WTC11 (cell line): ENCODE measurements at regions not wholly inside any gene's neighbourhood (a gene's known extent, or its start where the extent isn't known, plus 50 kb on each side); places are given as distances from the start of the nearest gene placed in this dataset.

ENCODE experiments used
- ATAC-seq: fragments of 200-7000 bp; cut with Tn5 transposase; 2 replicates; pipeline ENCODE4 v1.10.0; 2021; ENCODE audit warnings: mild to moderate bottlenecking, moderate library complexity
- CTCF ChIA-PET: fragments of 300-600 bp; sonication (Branson Sonifier 250); formaldehyde crosslinking; loops from one replicate; lab custom pipeline; 2021; ENCODE audit warnings: antibody characterized with exemption; lab: Charles Lee
- POLR2A ChIA-PET: fragments of 350-600 bp; sonication (Branson Sonifier 250); formaldehyde crosslinking; loops from one replicate; lab custom pipeline; 2021; ENCODE audit warnings: antibody characterized with exemption; lab: Charles Lee
- DNase-seq: peaks from one replicate; pipeline ENCODE4 v3.0.0; 2021; ENCODE audit warnings: low spot score
- H3K27ac Mint-ChIP-seq: 2 replicates; pipeline ENCODE4 v1.8.0; 2021; ENCODE audit warnings: mixed read lengths
- H3K27me3 Mint-ChIP-seq: 2 replicates; pipeline ENCODE4 v1.8.0; 2021; ENCODE audit warnings: low read depth, mild to moderate bottlenecking, moderate library complexity, mixed read lengths
- H3K36me3 Mint-ChIP-seq: 2 replicates; pipeline ENCODE4 v1.8.0; 2021; ENCODE audit warnings: mixed read lengths
- H3K4me1 Mint-ChIP-seq: 2 replicates; pipeline ENCODE4 v1.8.0; 2022; ENCODE audit warnings: mixed read lengths
- H3K4me3 Mint-ChIP-seq: 2 replicates; pipeline ENCODE4 v1.8.0; 2021; ENCODE audit warnings: mild to moderate bottlenecking, moderate library complexity, mixed read lengths
- H3K9me3 Mint-ChIP-seq: 2 replicates; pipeline ENCODE4 v1.8.0; 2021; ENCODE audit warnings: mixed read lengths
- FOXJ3 ChIP-seq: sonication (generic); formaldehyde crosslinking; IDR thresholded peaks from 2 replicates; pipeline ENCODE4 v1.9.0; 2021; ENCODE audit warnings: missing genetic modification reagents, mild to moderate bottlenecking, borderline replicate concordance
- FOXP1 ChIP-seq: sonication (generic); formaldehyde crosslinking; IDR thresholded peaks from 2 replicates; pipeline ENCODE4 v1.8.0; 2022; ENCODE audit warnings: missing genetic modification reagents, mild to moderate bottlenecking, moderate library complexity, borderline replicate concordance
- IRF2 ChIP-seq: sonication (generic); formaldehyde crosslinking; IDR thresholded peaks from 2 replicates; pipeline ENCODE4 v1.8.0; 2022; ENCODE audit warnings: low read depth, missing genetic modification reagents, borderline replicate concordance
- MYBL2 ChIP-seq: sonication (generic); formaldehyde crosslinking; IDR thresholded peaks from 2 replicates; pipeline ENCODE4 v1.8.1; 2023; ENCODE audit warnings: mild to moderate bottlenecking, moderate library complexity, missing genetic modification reagents
- NR2C2 ChIP-seq: sonication (generic); formaldehyde crosslinking; IDR thresholded peaks from 2 replicates; pipeline ENCODE4 v1.8.0; 2022; ENCODE audit warnings: mild to moderate bottlenecking, missing genetic modification reagents
- NR3C1 ChIP-seq: sonication (generic); formaldehyde crosslinking; conservative IDR thresholded peaks from 2 replicates; pipeline ENCODE4 v1.8.1; 2023; ENCODE audit warnings: low read depth, mild to moderate bottlenecking, missing genetic modification reagents
- PREB ChIP-seq: sonication (generic); formaldehyde crosslinking; IDR thresholded peaks from 2 replicates; pipeline ENCODE4 v1.8.1; 2022; ENCODE audit warnings: mild to moderate bottlenecking, missing genetic modification reagents, moderate library complexity, borderline replicate concordance
- RORB ChIP-seq: fragments of 250-450 bp; sonication (Bioruptor Pico); IDR thresholded peaks from 2 replicates; pipeline ENCODE4 v1.9.0; 2021; ENCODE audit warnings: mild to moderate bottlenecking
- SMAD3 ChIP-seq: sonication (generic); formaldehyde crosslinking; IDR thresholded peaks from 2 replicates; pipeline ENCODE4 v1.8.0; 2022; ENCODE audit warnings: missing genetic modification reagents, mild to moderate bottlenecking, borderline replicate concordance
- SOX15 ChIP-seq: fragments of 250-450 bp; sonication (Bioruptor Pico); IDR thresholded peaks from 2 replicates; pipeline ENCODE4 v1.9.0; 2021; ENCODE audit warnings: mild to moderate bottlenecking
- SP1 ChIP-seq: sonication (generic); formaldehyde crosslinking; conservative IDR thresholded peaks from 2 replicates; pipeline ENCODE4 v1.8.1; 2022; ENCODE audit warnings: missing genetic modification reagents
- ZNF263 ChIP-seq: sonication (generic); formaldehyde crosslinking; IDR thresholded peaks from 2 replicates; pipeline ENCODE4 v1.8.1; 2022; ENCODE audit warnings: low read depth, mild to moderate bottlenecking, moderate library complexity, missing genetic modification reagents
- ZNF281 ChIP-seq: sonication (generic); formaldehyde crosslinking; IDR thresholded peaks from 2 replicates; pipeline ENCODE4 v1.8.0; 2023; ENCODE audit warnings: mild to moderate bottlenecking, missing genetic modification reagents
- ZNF671 ChIP-seq: fragments of 250-450 bp; sonication (Bioruptor Pico); IDR thresholded peaks from 2 replicates; pipeline ENCODE4 v1.8.0; 2021; ENCODE audit warnings: mild to moderate bottlenecking
- TF ChIP-seq, protein P1 (sequence below): sonication (generic); formaldehyde crosslinking; IDR thresholded peaks from 2 replicates; pipeline ENCODE4 v1.8.1; 2022; ENCODE audit warnings: missing genetic modification reagents, borderline replicate concordance
- TF ChIP-seq, protein P2 (sequence below): fragments of 250-450 bp; sonication (Bioruptor Pico); IDR thresholded peaks from 2 replicates; pipeline ENCODE4 v1.9.0; 2021; ENCODE audit warnings: mild to moderate bottlenecking, borderline replicate concordance
- TF ChIP-seq, protein P3 (sequence below): fragments of 250-450 bp; sonication (Bioruptor Pico); IDR thresholded peaks from 2 replicates; pipeline ENCODE4 v1.8.0; 2021; ENCODE audit warnings: mild to moderate bottlenecking

- Mint-ChIP-seq H3K4me3 (no peak overlapping the region), H3K4me1 (peaks cover 4% of the 10 kb centered on the region), H3K9me3 (no peaks in the 10 kb centered on the region), H3K27me3 (no peaks in the 10 kb centered on the region), H3K36me3 (no peaks in the 10 kb centered on the region), H3K27ac (no peak overlapping the region)
- TF ChIP-seq ZNF671 (no peak), ZNF281 (CRISPR knock-in tag) (no peak), SOX15 (CRISPR knock-in tag) (no peak), RORB (no peak), FOXP1 (CRISPR knock-in tag) (no peak), IRF2 (CRISPR knock-in tag) (no peak), MYBL2 (CRISPR knock-in tag) (no peak), ZNF263 (CRISPR knock-in tag) (no peak), SP1 (CRISPR knock-in tag) (no peak), FOXJ3 (CRISPR knock-in tag) (no peak), NR2C2 (CRISPR knock-in tag) (no peak), SMAD3 (CRISPR knock-in tag) (no peak), PREB (CRISPR knock-in tag) (no peak), NR3C1 (no peak)
- TF ChIP-seq, protein P1, sequence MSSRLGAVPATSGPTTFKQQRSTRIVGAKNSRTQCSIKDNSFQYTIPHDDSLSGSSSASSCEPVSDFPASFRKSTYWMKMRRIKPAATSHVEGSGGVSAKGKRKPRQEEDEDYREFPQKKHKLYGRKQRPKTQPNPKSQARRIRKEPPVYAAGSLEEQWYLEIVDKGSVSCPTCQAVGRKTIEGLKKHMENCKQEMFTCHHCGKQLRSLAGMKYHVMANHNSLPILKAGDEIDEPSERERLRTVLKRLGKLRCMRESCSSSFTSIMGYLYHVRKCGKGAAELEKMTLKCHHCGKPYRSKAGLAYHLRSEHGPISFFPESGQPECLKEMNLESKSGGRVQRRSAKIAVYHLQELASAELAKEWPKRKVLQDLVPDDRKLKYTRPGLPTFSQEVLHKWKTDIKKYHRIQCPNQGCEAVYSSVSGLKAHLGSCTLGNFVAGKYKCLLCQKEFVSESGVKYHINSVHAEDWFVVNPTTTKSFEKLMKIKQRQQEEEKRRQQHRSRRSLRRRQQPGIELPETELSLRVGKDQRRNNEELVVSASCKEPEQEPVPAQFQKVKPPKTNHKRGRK (CRISPR knock-in tag), result no peak
- TF ChIP-seq, protein P2, sequence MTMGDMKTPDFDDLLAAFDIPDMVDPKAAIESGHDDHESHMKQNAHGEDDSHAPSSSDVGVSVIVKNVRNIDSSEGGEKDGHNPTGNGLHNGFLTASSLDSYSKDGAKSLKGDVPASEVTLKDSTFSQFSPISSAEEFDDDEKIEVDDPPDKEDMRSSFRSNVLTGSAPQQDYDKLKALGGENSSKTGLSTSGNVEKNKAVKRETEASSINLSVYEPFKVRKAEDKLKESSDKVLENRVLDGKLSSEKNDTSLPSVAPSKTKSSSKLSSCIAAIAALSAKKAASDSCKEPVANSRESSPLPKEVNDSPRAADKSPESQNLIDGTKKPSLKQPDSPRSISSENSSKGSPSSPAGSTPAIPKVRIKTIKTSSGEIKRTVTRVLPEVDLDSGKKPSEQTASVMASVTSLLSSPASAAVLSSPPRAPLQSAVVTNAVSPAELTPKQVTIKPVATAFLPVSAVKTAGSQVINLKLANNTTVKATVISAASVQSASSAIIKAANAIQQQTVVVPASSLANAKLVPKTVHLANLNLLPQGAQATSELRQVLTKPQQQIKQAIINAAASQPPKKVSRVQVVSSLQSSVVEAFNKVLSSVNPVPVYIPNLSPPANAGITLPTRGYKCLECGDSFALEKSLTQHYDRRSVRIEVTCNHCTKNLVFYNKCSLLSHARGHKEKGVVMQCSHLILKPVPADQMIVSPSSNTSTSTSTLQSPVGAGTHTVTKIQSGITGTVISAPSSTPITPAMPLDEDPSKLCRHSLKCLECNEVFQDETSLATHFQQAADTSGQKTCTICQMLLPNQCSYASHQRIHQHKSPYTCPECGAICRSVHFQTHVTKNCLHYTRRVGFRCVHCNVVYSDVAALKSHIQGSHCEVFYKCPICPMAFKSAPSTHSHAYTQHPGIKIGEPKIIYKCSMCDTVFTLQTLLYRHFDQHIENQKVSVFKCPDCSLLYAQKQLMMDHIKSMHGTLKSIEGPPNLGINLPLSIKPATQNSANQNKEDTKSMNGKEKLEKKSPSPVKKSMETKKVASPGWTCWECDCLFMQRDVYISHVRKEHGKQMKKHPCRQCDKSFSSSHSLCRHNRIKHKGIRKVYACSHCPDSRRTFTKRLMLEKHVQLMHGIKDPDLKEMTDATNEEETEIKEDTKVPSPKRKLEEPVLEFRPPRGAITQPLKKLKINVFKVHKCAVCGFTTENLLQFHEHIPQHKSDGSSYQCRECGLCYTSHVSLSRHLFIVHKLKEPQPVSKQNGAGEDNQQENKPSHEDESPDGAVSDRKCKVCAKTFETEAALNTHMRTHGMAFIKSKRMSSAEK (CRISPR knock-in tag), result no peak
- TF ChIP-seq, protein P3, sequence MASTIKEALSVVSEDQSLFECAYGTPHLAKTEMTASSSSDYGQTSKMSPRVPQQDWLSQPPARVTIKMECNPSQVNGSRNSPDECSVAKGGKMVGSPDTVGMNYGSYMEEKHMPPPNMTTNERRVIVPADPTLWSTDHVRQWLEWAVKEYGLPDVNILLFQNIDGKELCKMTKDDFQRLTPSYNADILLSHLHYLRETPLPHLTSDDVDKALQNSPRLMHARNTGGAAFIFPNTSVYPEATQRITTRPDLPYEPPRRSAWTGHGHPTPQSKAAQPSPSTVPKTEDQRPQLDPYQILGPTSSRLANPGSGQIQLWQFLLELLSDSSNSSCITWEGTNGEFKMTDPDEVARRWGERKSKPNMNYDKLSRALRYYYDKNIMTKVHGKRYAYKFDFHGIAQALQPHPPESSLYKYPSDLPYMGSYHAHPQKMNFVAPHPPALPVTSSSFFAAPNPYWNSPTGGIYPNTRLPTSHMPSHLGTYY (CRISPR knock-in tag), result no peak
- DNase-seq (no peak), ATAC-seq (no peak)
- ChIA-PET CTCF (interaction anchor here (0.7 to 1.4 kb wide), 3 partner anchors 8 to 15 kb away, joined by 3 to 8 read pairs (median 3); no protein-coding TSS in a partner anchor), POLR2A (no interaction called here)
Observed at GRCh38 chr2:137873536-137874244, 90.6 kb upstream of the HNMT start.
